Globus pallidus (tissue), 1 donor: ENCODE measurements at regions not wholly inside any gene's neighbourhood (a gene's known extent, or its start where the extent isn't known, plus 50 kb on each side); places are given as distances from the start of the nearest gene placed in this dataset.
"Not testable (repeated sequence)": the region's sequence is repeated elsewhere in the genome, so short reads cannot be mapped to it uniquely, and the experiment has no call there.

Experiments
- DNase-seq: peaks from one replicate; pipeline ENCODE4 v3.0.0-alpha.2; 2015; ENCODE audit warnings: low spot score

GRCh38 chr6:49370518-49370917 lies 92.5 kb downstream of the MMUT start:
- no peak for DNase-seq

- DNase-seq, result no peak
Measured at GRCh38 chr6:49366539-49366938, 96.5 kb downstream of the MMUT start.

GRCh38 chr6:49348561-49348960 lies 114.5 kb downstream of the MMUT start:
- DNase-seq, result no peak

GRCh38 chr6:49342410-49342809 lies 120.6 kb downstream of the MMUT start:
- DNase-seq, result no peak

DNA sequence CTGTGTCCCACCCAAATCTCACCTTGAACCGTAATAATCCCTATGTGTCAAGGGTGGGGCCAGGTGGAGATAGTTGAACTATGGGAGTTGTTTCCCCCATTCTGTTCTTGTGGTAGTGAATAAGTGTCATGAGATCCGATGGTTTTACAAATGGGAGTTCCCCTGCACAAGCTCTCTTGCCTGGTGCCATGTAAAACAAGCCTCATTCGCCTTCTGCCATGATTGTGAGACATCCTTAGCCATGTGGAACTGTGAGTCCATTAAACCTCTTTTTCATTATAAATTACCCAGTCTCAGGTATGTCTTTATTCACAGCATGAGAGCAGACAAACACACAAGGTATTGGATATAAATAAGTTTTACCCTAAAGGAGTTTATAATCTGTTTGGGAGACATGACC lies 121.2 kb downstream of the MMUT start:
- no peak for DNase-seq

GRCh38 chr6:49339096-49339495 lies 124.0 kb downstream of the MMUT start:
- DNase-seq, result no peak

DNA sequence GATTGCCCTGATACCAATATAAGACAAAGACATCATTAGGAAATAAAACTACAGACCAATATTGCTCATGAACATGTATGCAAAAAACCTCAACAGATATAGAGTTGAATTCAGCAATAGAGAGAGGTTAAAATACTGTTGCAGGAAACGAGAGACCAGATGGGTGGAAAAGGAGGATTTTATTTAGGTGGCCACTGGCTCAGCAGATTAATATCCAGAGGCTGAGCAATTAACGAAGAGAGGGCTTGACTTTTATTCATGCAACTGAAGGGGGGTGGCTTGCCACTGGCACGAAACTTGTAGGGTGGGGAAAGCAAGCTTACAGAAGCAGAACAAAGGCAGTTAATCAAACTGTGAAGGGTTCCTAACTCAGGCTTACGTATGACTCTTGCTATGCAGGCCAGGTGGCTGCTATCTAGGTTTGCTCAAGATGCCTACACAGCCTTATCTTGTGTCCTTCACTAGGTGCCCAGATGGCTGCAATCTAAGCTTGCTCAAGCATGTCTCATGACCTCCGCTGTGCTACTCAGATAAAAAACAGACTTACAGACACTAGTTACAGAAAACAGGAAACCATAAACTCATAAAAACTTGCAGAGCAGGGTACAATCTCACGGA lies 126.4 kb downstream of the MMUT start:
- DNase-seq, result no peak

DNA sequence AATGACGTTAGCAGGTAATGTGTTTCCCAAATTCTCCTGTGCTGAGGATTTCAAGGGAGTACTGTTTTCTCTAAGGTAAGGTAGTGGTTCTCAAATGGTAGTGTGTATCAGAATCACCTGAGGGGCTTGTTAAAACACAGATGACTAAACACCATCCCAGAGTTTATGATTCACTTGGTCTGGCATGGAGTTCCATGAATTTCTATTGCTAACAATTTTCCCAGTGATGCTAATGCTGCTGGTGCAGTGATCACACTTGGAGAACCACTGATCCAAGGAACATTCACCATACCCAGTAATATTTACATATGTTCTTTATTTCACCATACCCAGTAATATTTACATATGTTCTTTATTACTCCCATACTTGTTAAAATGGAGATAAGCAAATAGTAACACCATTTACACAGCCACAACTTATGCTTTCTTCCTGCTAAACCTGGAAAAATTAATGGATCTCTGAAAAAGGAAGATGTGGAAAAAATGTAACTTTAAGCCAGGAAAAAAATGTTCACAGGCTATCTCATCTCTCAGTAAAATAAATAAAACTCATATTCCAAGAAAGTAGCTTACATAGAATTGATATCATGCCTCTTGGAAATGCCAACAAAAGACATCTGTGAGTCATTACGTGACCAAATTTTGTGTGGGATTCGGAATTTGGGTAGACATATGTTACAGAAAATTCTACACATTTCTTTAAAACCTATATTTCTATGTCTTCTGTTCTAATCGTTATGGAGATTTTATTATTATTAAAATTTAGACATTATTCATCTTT lies 129.5 kb downstream of the MMUT start:
- no peak for DNase-seq

DNA sequence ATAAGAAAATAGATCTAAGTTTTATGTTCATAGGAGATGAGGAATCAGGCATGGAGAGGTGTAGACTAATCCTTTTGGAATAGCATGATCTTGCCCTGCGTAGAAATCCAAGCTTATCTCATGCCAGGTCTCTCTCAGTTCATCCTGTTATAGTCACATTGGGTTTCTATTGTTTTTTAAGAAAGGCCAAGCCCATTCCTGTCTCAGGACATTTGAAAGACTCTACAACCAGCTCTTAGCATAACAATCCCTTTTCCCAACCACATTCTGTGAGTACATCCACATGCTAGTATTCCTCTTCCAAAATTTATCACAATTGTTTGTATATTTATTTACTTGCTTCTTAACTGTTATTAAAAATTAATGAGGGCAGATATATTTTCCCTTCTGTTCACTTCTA lies 130.3 kb downstream of the MMUT start:
- no peak for DNase-seq

DNA sequence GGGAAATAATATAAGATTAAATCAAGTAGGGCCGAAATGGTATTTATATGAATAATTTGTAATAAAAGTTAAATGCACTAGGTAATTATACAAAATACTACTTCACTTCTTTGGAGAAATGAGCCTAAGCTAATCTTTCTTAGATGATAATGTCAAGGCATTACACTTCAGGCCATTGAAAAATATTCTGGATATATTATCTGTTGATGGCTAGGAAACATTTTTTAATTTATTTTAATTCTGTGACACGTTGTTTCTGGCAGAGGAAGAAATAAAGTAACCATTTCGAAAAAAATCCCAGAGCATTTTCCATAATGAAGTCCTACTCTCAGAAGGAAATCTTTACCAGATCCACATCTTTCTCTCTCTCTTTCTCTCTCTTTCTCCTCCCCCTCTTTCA lies 133.9 kb downstream of the MMUT start:
- no peak for DNase-seq

GRCh38 chr6:49328051-49328744 lies 134.9 kb downstream of the MMUT start:
- no peak for DNase-seq

DNA sequence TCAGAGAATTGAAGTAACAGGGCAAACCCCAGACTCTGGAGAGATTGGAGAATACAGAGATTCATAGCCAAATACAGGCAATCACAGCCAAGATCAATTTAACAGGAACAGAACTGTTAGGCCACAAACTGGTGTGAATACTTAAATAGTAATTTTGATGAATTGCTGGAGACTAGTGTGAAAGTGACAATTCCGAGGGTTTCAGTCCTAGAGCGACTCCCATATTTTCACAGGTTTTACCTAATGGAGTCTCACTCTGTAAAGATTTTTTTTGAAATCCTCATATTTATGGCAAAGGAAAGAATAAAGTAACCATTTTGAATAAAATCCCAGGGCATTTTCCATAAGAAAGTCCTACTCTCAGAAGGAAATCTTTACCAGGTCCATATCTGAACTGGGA lies 135.5 kb downstream of the MMUT start:
- no peak for DNase-seq

GRCh38 chr6:49327005-49327404 lies 136.0 kb downstream of the MMUT start:
- no peak for DNase-seq

GRCh38 chr6:49326347-49326746 lies 136.7 kb downstream of the MMUT start:
- DNase-seq, result no peak

- DNase-seq, result no peak
Measured at GRCh38 chr6:49325891-49326290, 137.2 kb downstream of the MMUT start.

GRCh38 chr6:49322861-49323260 lies 140.2 kb downstream of the MMUT start:
- DNase-seq, result no peak

GRCh38 chr6:49321561-49322072 lies 141.4 kb downstream of the MMUT start:
- no peak for DNase-seq

- DNase-seq, result no peak
Measured at GRCh38 chr6:49305010-49305409, 158.0 kb downstream of the MMUT start.

GRCh38 chr6:49304393-49304792 lies 158.7 kb downstream of the MMUT start:
- DNase-seq, result not testable (repeated sequence)

- no peak for DNase-seq
Measured at GRCh38 chr6:49300911-49301310, 162.1 kb downstream of the MMUT start.

- no peak for DNase-seq
Measured at GRCh38 chr6:49300443-49300842, 162.6 kb downstream of the MMUT start.

GRCh38 chr6:49299279-49299678 lies 163.8 kb downstream of the MMUT start:
- no peak for DNase-seq

GRCh38 chr6:49284180-49284579 lies 178.9 kb downstream of the MMUT start:
- DNase-seq, result no peak
